ENCODE measurements at regions not wholly inside any gene's neighbourhood (a gene's known extent, or its start where the extent isn't known, plus 50 kb on each side); places are given as distances from the start of the nearest gene placed in this dataset.
A peak's percentile ranks its signal among the peaks of the same experiment; 100 is the strongest.
"Not testable (repeated sequence)": the region's sequence is repeated elsewhere in the genome, so short reads cannot be mapped to it uniquely, and the experiment has no call there.

- no peak for DNase-seq (ENCODE audit: low spot score)
These were observed 298.6 kb upstream of the HNRNPA3 start for GRCh38 chr2:176913955-176914354.

GRCh38 chr2:176914371-176914770, 298.2 kb upstream of the HNRNPA3 start:
- DNase-seq (ENCODE audit: low spot score): no peak

- DNase-seq (ENCODE audit: low spot score): not testable (repeated sequence)
These were observed 290.0 kb upstream of the HNRNPA3 start for GRCh38 chr2:176922545-176922944.

GRCh38 chr2:176923205-176923604, 289.4 kb upstream of the HNRNPA3 start:
- no peak for DNase-seq (ENCODE audit: low spot score)

GRCh38 chr2:176924909-176925534, 287.6 kb upstream of the HNRNPA3 start:
- DNase-seq (ENCODE audit: low spot score): no peak

GRCh38 chr2:176926453-176926852, 286.1 kb upstream of the HNRNPA3 start:
- DNase-seq (ENCODE audit: low spot score): no peak

- not testable (repeated sequence) for DNase-seq (ENCODE audit: low spot score)
These were observed 283.2 kb upstream of the HNRNPA3 start for GRCh38 chr2:176929387-176929786.

- DNase-seq (ENCODE audit: low spot score): peak; percentile 73
These were observed 280.7 kb upstream of the HNRNPA3 start for GRCh38 chr2:176931588-176932563.

GRCh38 chr2:176934131-176934530, 278.5 kb upstream of the HNRNPA3 start:
- no peak for DNase-seq (ENCODE audit: low spot score)

- DNase-seq (ENCODE audit: low spot score): no peak
These were observed 277.7 kb upstream of the HNRNPA3 start for GRCh38 chr2:176934869-176935415.

- DNase-seq (ENCODE audit: low spot score): no peak
These were observed 277.0 kb upstream of the HNRNPA3 start for GRCh38 chr2:176935543-176936102.

GRCh38 chr2:176936410-176936809, 276.2 kb upstream of the HNRNPA3 start:
- no peak for DNase-seq (ENCODE audit: low spot score)

GRCh38 chr2:176944998-176945397, 267.6 kb upstream of the HNRNPA3 start:
- DNase-seq (ENCODE audit: low spot score): no peak

- DNase-seq (ENCODE audit: low spot score): no peak
These were observed 264.8 kb upstream of the HNRNPA3 start for GRCh38 chr2:176947754-176948153.

- DNase-seq (ENCODE audit: low spot score): not testable (repeated sequence)
These were observed 261.4 kb upstream of the HNRNPA3 start for GRCh38 chr2:176951218-176951617.

- no peak for DNase-seq (ENCODE audit: low spot score)
These were observed 255.8 kb upstream of the HNRNPA3 start for GRCh38 chr2:176956791-176957190.

- DNase-seq (ENCODE audit: low spot score): no peak
These were observed 253.0 kb upstream of the HNRNPA3 start for GRCh38 chr2:176959614-176960013.

GRCh38 chr2:176960061-176960460, 252.5 kb upstream of the HNRNPA3 start:
- no peak for DNase-seq (ENCODE audit: low spot score)

GRCh38 chr2:176960736-176961520, 251.7 kb upstream of the HNRNPA3 start:
- DNase-seq (ENCODE audit: low spot score): no peak

- DNase-seq (ENCODE audit: low spot score): no peak
These were observed 250.6 kb upstream of the HNRNPA3 start for GRCh38 chr2:176961775-176962619.

All from A172 (cell line).